HG03159 (cell line): ENCODE measurements at regions not wholly inside any gene's neighbourhood (a gene's known extent, or its start where the extent isn't known, plus 50 kb on each side); places are given as distances from the start of the nearest gene placed in this dataset.

Source experiments
- ATAC-seq: cut with Tn5 transposase; IDR thresholded peaks from one replicate; pipeline ENCODE4 v1.9.1; 2021; ENCODE audit warnings: mild to moderate bottlenecking, moderate library complexity; ENCODE audit not compliant: unreplicated experiment

- no peak for ATAC-seq
These were observed 620.1 kb downstream of the MED13L start for GRCh38 chr12:115657081-115658013.

GRCh38 chr12:115650026-115650425 lies 627.5 kb downstream of the MED13L start:
- ATAC-seq, result no peak

- no peak for ATAC-seq
These were observed 629.0 kb downstream of the MED13L start for GRCh38 chr12:115648463-115648862.

GRCh38 chr12:115646210-115646609 lies 631.3 kb downstream of the MED13L start:
- no peak for ATAC-seq

GRCh38 chr12:115640929-115641328 lies 636.6 kb downstream of the MED13L start:
- ATAC-seq, result no peak

GRCh38 chr12:115639648-115640012 lies 637.9 kb downstream of the MED13L start:
- no peak for ATAC-seq

- no peak for ATAC-seq
These were observed 638.5 kb downstream of the MED13L start for GRCh38 chr12:115638733-115639647.

- ATAC-seq, result no peak
These were observed 640.9 kb downstream of the MED13L start for GRCh38 chr12:115636546-115636945.

GRCh38 chr12:115632308-115632707 lies 645.2 kb downstream of the MED13L start:
- no peak for ATAC-seq

- ATAC-seq, result no peak
These were observed 647.4 kb downstream of the MED13L start for GRCh38 chr12:115630136-115630535.

- no peak for ATAC-seq
These were observed 651.3 kb downstream of the MED13L start for GRCh38 chr12:115626210-115626609.

- no peak for ATAC-seq
These were observed 653.6 kb downstream of the MED13L start for GRCh38 chr12:115623764-115624334.

GRCh38 chr12:115623275-115623674 lies 654.2 kb downstream of the MED13L start:
- no peak for ATAC-seq

- ATAC-seq, result no peak
These were observed 656.7 kb downstream of the MED13L start for GRCh38 chr12:115620816-115621215.

- ATAC-seq, result no peak
These were observed 657.6 kb downstream of the MED13L start for GRCh38 chr12:115619889-115620288.

- ATAC-seq, result no peak
These were observed 658.4 kb downstream of the MED13L start for GRCh38 chr12:115619061-115619460.

- no peak for ATAC-seq
These were observed 659.4 kb downstream of the MED13L start for GRCh38 chr12:115618105-115618504.

GRCh38 chr12:115617391-115617790 lies 660.1 kb downstream of the MED13L start:
- ATAC-seq, result no peak

- no peak for ATAC-seq
These were observed 666.0 kb downstream of the MED13L start for GRCh38 chr12:115611477-115611876.

GRCh38 chr12:115609347-115609746 lies 668.1 kb downstream of the MED13L start:
- no peak for ATAC-seq

GRCh38 chr12:115606040-115606439 lies 671.5 kb downstream of the MED13L start:
- no peak for ATAC-seq
